Activated naive CD4-positive, alpha-beta T cell treated with anti-CD3 and anti-CD28 coated beads for 36 hours (primary cell): ENCODE measurements at regions not wholly inside any gene's neighbourhood (a gene's known extent, or its start where the extent isn't known, plus 50 kb on each side); places are given as distances from the start of the nearest gene placed in this dataset.

Experiments used
- CTCF ChIA-PET: fragments of 350-600 bp; sonication (Branson Sonifier 250); formaldehyde crosslinking; loops from one replicate; lab custom pipeline; 2021; ENCODE audit warnings: antibody characterized with exemption; lab: Charles Lee
- DNase-seq: peaks from one replicate; pipeline ENCODE4 v3.0.0-alpha.2; 2020
- H3K27ac Mint-ChIP-seq: one replicate; pipeline ENCODE4 v1.8.0; 2021; ENCODE audit warnings: mild to moderate bottlenecking, mixed read lengths
- H3K27me3 Mint-ChIP-seq: one replicate; pipeline ENCODE4 v1.8.0; 2021; ENCODE audit warnings: low read depth, mixed read lengths
- H3K36me3 Mint-ChIP-seq: one replicate; pipeline ENCODE4 v1.8.0; 2021; ENCODE audit warnings: low read depth, mixed read lengths
- H3K4me1 Mint-ChIP-seq: one replicate; pipeline ENCODE4 v1.8.0; 2021; ENCODE audit warnings: low read depth, mixed read lengths
- H3K4me3 Mint-ChIP-seq: one replicate; pipeline ENCODE4 v1.8.0; 2021; ENCODE audit warnings: mild to moderate bottlenecking, moderate library complexity, mixed read lengths
- H3K9me3 Mint-ChIP-seq: one replicate; pipeline ENCODE4 v1.8.0; 2021; ENCODE audit warnings: mixed read lengths
- intact Hi-C: fragments of 100-400 bp; cut with micrococcal nuclease; formaldehyde crosslinking; loops from one replicate; pipeline ENCODE4 v1.15.1; 2023

- H3K27ac Mint-ChIP-seq, result no peak overlapping the region
- H3K4me1 Mint-ChIP-seq, result no peaks in the 10 kb centered on the region
- no peak overlapping the region for H3K4me3 Mint-ChIP-seq
- DNase-seq, result no peak
- CTCF ChIA-PET, result no interaction called here
- peaks cover 21% of the 10 kb centered on the region for H3K27me3 Mint-ChIP-seq
- peaks cover 4% of the 10 kb centered on the region for H3K9me3 Mint-ChIP-seq
- intact Hi-C loops, result no loop called here
- no peaks in the 10 kb centered on the region for H3K36me3 Mint-ChIP-seq
These were observed 84.5 kb upstream of the PUM3 start for GRCh38 chr9:2928411-2928810.

- Mint-ChIP-seq H3K36me3 (no peaks in the 10 kb centered on the region), H3K4me1 (no peaks in the 10 kb centered on the region), H3K4me3 (no peak overlapping the region), H3K27me3 (peaks cover 24% of the 10 kb centered on the region), H3K27ac (no peak overlapping the region), H3K9me3 (peaks cover 4% of the 10 kb centered on the region)
- CTCF ChIA-PET, result no interaction called here
- no peak for DNase-seq
- intact Hi-C loops, result no loop called here
These were observed 81.1 kb upstream of the PUM3 start for GRCh38 chr9:2925016-2925415.

GRCh38 chr9:2924380-2924768 lies 80.5 kb upstream of the PUM3 start:
- H3K4me3 Mint-ChIP-seq, result no peak overlapping the region
- H3K36me3 Mint-ChIP-seq, result no peaks in the 10 kb centered on the region
- no peak overlapping the region for H3K27ac Mint-ChIP-seq
- no peak for DNase-seq
- intact Hi-C loops, result no loop called here
- peaks cover 4% of the 10 kb centered on the region for H3K9me3 Mint-ChIP-seq
- H3K4me1 Mint-ChIP-seq, result no peaks in the 10 kb centered on the region
- CTCF ChIA-PET, result no interaction called here
- H3K27me3 Mint-ChIP-seq, result peaks cover 19% of the 10 kb centered on the region

- H3K27me3 Mint-ChIP-seq, result peaks cover 19% of the 10 kb centered on the region
These were observed 80.0 kb upstream of the PUM3 start for GRCh38 chr9:2923766-2924379.

GRCh38 chr9:2919347-2919746 lies 75.5 kb upstream of the PUM3 start:
- peaks cover 3% of the 10 kb centered on the region for H3K27me3 Mint-ChIP-seq
- H3K36me3 Mint-ChIP-seq, result no peaks in the 10 kb centered on the region
- H3K27ac Mint-ChIP-seq, result no peak overlapping the region
- no peaks in the 10 kb centered on the region for H3K4me1 Mint-ChIP-seq
- no peak overlapping the region for H3K4me3 Mint-ChIP-seq
- intact Hi-C loops, result no loop called here
- no peaks in the 10 kb centered on the region for H3K9me3 Mint-ChIP-seq
- no peak for DNase-seq
- CTCF ChIA-PET, result interaction anchor here (1.0 to 1.2 kb wide), 2 partner anchors 62 to 77 kb away, joined by 3 read pairs; no protein-coding TSS in a partner anchor

More at GRCh38 chr9:2923766-2924379, 80.0 kb upstream of the PUM3 start:
- intact Hi-C loops, result no loop called here
- DNase-seq, result no peak
- no peak overlapping the region for H3K4me3 Mint-ChIP-seq
- H3K9me3 Mint-ChIP-seq, result peaks cover 4% of the 10 kb centered on the region
- CTCF ChIA-PET, result no interaction called here
- no peaks in the 10 kb centered on the region for H3K36me3 Mint-ChIP-seq
- H3K4me1 Mint-ChIP-seq, result no peaks in the 10 kb centered on the region
- H3K27ac Mint-ChIP-seq, result no peak overlapping the region

- H3K36me3 Mint-ChIP-seq, result no peaks in the 10 kb centered on the region
- DNase-seq, result no peak
- H3K27me3 Mint-ChIP-seq, result peaks cover 2% of the 10 kb centered on the region
- no peak overlapping the region for H3K27ac Mint-ChIP-seq
- intact Hi-C loops, result no loop called here
- CTCF ChIA-PET, result interaction anchor here (0.9 kb wide), 1 partner anchor 57 kb away, joined by 3 read pairs; no protein-coding TSS in a partner anchor
- no peaks in the 10 kb centered on the region for H3K9me3 Mint-ChIP-seq
- no peak overlapping the region for H3K4me3 Mint-ChIP-seq
- H3K4me1 Mint-ChIP-seq, result no peaks in the 10 kb centered on the region
These were observed 72.6 kb upstream of the PUM3 start for GRCh38 chr9:2916382-2916985.

- no peaks in the 10 kb centered on the region for H3K36me3 Mint-ChIP-seq
- H3K27me3 Mint-ChIP-seq, result peaks cover 14% of the 10 kb centered on the region
These were observed 69.1 kb upstream of the PUM3 start for GRCh38 chr9:2913026-2913425.

GRCh38 chr9:2907411-2907810 lies 63.5 kb upstream of the PUM3 start:
- DNase-seq, result no peak
- CTCF ChIA-PET, result interaction anchor here (0.6 to 1.0 kb wide), 2 partner anchors 15 to 1055 kb away, joined by 3 to 6 read pairs; no protein-coding TSS in a partner anchor
- intact Hi-C loops, result no loop called here
- H3K27ac Mint-ChIP-seq, result no peak overlapping the region
- H3K4me1 Mint-ChIP-seq, result no peaks in the 10 kb centered on the region
- H3K9me3 Mint-ChIP-seq, result no peaks in the 10 kb centered on the region
- H3K36me3 Mint-ChIP-seq, result no peaks in the 10 kb centered on the region
- peaks cover 14% of the 10 kb centered on the region for H3K27me3 Mint-ChIP-seq
- no peak overlapping the region for H3K4me3 Mint-ChIP-seq

More at GRCh38 chr9:2913026-2913425, 69.1 kb upstream of the PUM3 start:
- no peak overlapping the region for H3K27ac Mint-ChIP-seq
- CTCF ChIA-PET, result no interaction called here
- intact Hi-C loops, result no loop called here
- H3K9me3 Mint-ChIP-seq, result no peaks in the 10 kb centered on the region
- H3K4me3 Mint-ChIP-seq, result no peak overlapping the region
- no peaks in the 10 kb centered on the region for H3K4me1 Mint-ChIP-seq
- no peak for DNase-seq

- H3K27me3 Mint-ChIP-seq, result peaks cover 9% of the 10 kb centered on the region
- H3K36me3 Mint-ChIP-seq, result no peaks in the 10 kb centered on the region
- H3K4me1 Mint-ChIP-seq, result no peaks in the 10 kb centered on the region
- no peak overlapping the region for H3K4me3 Mint-ChIP-seq
- intact Hi-C loops, result no loop called here
- CTCF ChIA-PET, result no interaction called here
- H3K27ac Mint-ChIP-seq, result no peak overlapping the region
- no peak for DNase-seq
- no peaks in the 10 kb centered on the region for H3K9me3 Mint-ChIP-seq
These were observed 60.5 kb upstream of the PUM3 start for GRCh38 chr9:2904242-2904930.
